CD14-positive monocyte (primary cell): ENCODE measurements at regions not wholly inside any gene's neighbourhood (a gene's known extent, or its start where the extent isn't known, plus 50 kb on each side); places are given as distances from the start of the nearest gene placed in this dataset.

Source experiments
- DNase-seq, 3 donors: peaks; one replicate each; pipeline ENCODE4 v3.0.0-alpha.2; 2011 to 2022
- H2AFZ ChIP-seq: 2 replicates; pipeline ENCODE4 v1.6.0; 2012; ENCODE audit warnings: mild to moderate bottlenecking, low read depth, low read length, inconsistent platforms; ENCODE audit not compliant: insufficient read depth, poor library complexity, severe bottlenecking
- H3K27ac ChIP-seq, 2 donors: 1 replicate in 1 of 2; 2 replicates in 1 of 2; pipeline ENCODE4 v1.5.1; 2012 to 2013; ENCODE audit warnings: low read length in 2 of 2, control low read depth in 1 of 2, inconsistent platforms in 1 of 2, low read depth in 1 of 2, mild to moderate bottlenecking in 1 of 2
- H3K27me3 ChIP-seq, 2 donors: one replicate each; pipeline versions ENCODE4 v1.6.0 to v1.6.1; 2011 to 2013; ENCODE audit warnings: low read length in 2 of 2; ENCODE audit not compliant: control insufficient read depth in 2 of 2, insufficient read depth in 2 of 2
- H3K36me3 ChIP-seq, 2 donors: replicated peaks in 1 of 2; 1 replicate in 1 of 2; 2 replicates in 1 of 2; pipeline versions ENCODE4 v1.5.1 to v1.6.1; 2012 to 2013; ENCODE audit warnings: low read length in 2 of 2, control low read depth in 1 of 2, inconsistent platforms in 1 of 2, mild to moderate bottlenecking in 1 of 2; ENCODE audit not compliant: insufficient read depth in 2 of 2, control insufficient read depth in 1 of 2
- H3K4me1 ChIP-seq, 2 donors: 1 replicate in 1 of 2; 2 replicates in 1 of 2; pipeline versions ENCODE4 v1.5.1 to v1.6.1; 2012 to 2013; ENCODE audit warnings: low read length in 2 of 2, control low read depth in 1 of 2, inconsistent platforms in 1 of 2, mild to moderate bottlenecking in 1 of 2, moderate library complexity in 1 of 2; ENCODE audit not compliant: insufficient read depth in 2 of 2, control insufficient read depth in 1 of 2
- H3K4me2 ChIP-seq: replicated peaks from 2 replicates; pipeline ENCODE3; 2012; ENCODE audit warnings: low read length, moderate library complexity, mild to moderate bottlenecking; ENCODE audit not compliant: poor library complexity, severe bottlenecking; ENCODE audit errors: extremely low read depth
- H3K4me3 ChIP-seq, 3 experiments: fragments of 200-600 bp in 1 of 3; sonication (generic) in 1 of 3; replicated peaks in 1 of 3; 1 replicate in 2 of 3; 2 replicates in 1 of 3; pipeline ENCODE4 v1.5.1; 2011 to 2013; ENCODE audit warnings: low read length in 3 of 3, mild to moderate bottlenecking in 3 of 3, control low read depth in 2 of 3, low read depth in 2 of 3, inconsistent platforms in 1 of 3, moderate library complexity in 1 of 3
- H3K79me2 ChIP-seq: 2 replicates; pipeline ENCODE4 v1.6.0; 2012; ENCODE audit warnings: mild to moderate bottlenecking, control low read depth, inconsistent platforms, low read length, moderate library complexity; ENCODE audit not compliant: insufficient read depth
- H3K9ac ChIP-seq: 2 replicates; pipeline ENCODE4 v1.6.0; 2017; ENCODE audit warnings: low read length, mild to moderate bottlenecking; ENCODE audit not compliant: insufficient read depth, poor library complexity, severe bottlenecking
- H3K9me3 ChIP-seq, 2 donors: replicated peaks in 1 of 2; 1 replicate in 1 of 2; 2 replicates in 1 of 2; pipeline versions ENCODE4 v1.5.1 to v1.6.1; 2012 to 2013; ENCODE audit warnings: low read length in 2 of 2, control low read depth in 1 of 2; ENCODE audit not compliant: control insufficient read depth in 1 of 2, insufficient read depth in 1 of 2
- H4K20me1 ChIP-seq: 2 replicates; pipeline ENCODE4 v1.6.0; 2012; ENCODE audit warnings: mild to moderate bottlenecking, low read length, control low read depth, moderate library complexity; ENCODE audit not compliant: insufficient read depth
- H3K27ac Mint-ChIP-seq, 7 donors: one replicate each; pipeline ENCODE4 v1.8.0; 2020; ENCODE audit warnings: mild to moderate bottlenecking in 7 of 7, mixed read lengths in 7 of 7, moderate library complexity in 6 of 7, inconsistent platforms in 2 of 7
- H3K27me3 Mint-ChIP-seq, 3 donors: one replicate each; pipeline ENCODE4 v1.8.0; 2021 to 2022; ENCODE audit warnings: low read depth in 3 of 3, mild to moderate bottlenecking in 3 of 3, mixed read lengths in 3 of 3, moderate library complexity in 3 of 3, inconsistent platforms in 1 of 3
- H3K36me3 Mint-ChIP-seq, 2 donors: one replicate each; pipeline ENCODE4 v1.8.0; 2020; ENCODE audit warnings: mixed read lengths in 2 of 2, inconsistent platforms in 1 of 2, mild to moderate bottlenecking in 1 of 2
- H3K4me1 Mint-ChIP-seq: one replicate; pipeline ENCODE4 v1.8.0; 2020; ENCODE audit warnings: mild to moderate bottlenecking, mixed read lengths
- H3K4me3 Mint-ChIP-seq, 2 donors: one replicate each; pipeline ENCODE4 v1.8.0; 2020; ENCODE audit warnings: mild to moderate bottlenecking in 2 of 2, mixed read lengths in 2 of 2, moderate library complexity in 1 of 2
- H3K9me3 Mint-ChIP-seq, 7 donors: one replicate each; pipeline ENCODE4 v1.8.0; 2020 to 2022; ENCODE audit warnings: mixed read lengths in 7 of 7, mild to moderate bottlenecking in 6 of 7, moderate library complexity in 6 of 7, inconsistent platforms in 2 of 7
- CTCF ChIP-seq: fragments of 200-600 bp; IDR thresholded peaks from one replicate; pipeline ENCODE4 v1.8.0; 2022; ENCODE audit warnings: antibody characterized with exemption, mild to moderate bottlenecking
- WGBS: methylation state at CpG from one replicate; pipeline ENCODE4 v1.1.5; 2013; ENCODE audit warnings: missing lambda C conversion rate; ENCODE audit not compliant: insufficient coverage; 5-methylcytosine and 5-hydroxymethylcytosine counted together
- intact Hi-C, 2 donors: fragments of 100-400 bp; cut with micrococcal nuclease; formaldehyde crosslinking; loops; one replicate each; pipeline versions ENCODE4 v1.15.0 to v1.15.1; 2023

GRCh38 chr16:6510261-6510660 is 822.4 kb upstream of the RBFOX1 start:
- H4K20me1 ChIP-seq: no peaks in the 10 kb centered on the region
- no peak overlapping the region for H3K27ac ChIP-seq
- H3K9me3 Mint-ChIP-seq: peaks cover 4 to 27% (median 11%) of the 10 kb centered on the region in 7 donors
- DNase-seq: no peak
- H3K4me3 Mint-ChIP-seq: no peak overlapping the region
- H3K9me3 ChIP-seq: peaks cover 0 to 2% of the 10 kb centered on the region in 2 donors
- no peaks in the 10 kb centered on the region for H3K4me1 Mint-ChIP-seq
- no peak for TF ChIP-seq CTCF
- peaks cover 0 to 6% (median 2%) of the 10 kb centered on the region in 3 donors for H3K27me3 Mint-ChIP-seq
- no peak overlapping the region for H3K27ac Mint-ChIP-seq
- H3K27me3 ChIP-seq: no peaks in the 10 kb centered on the region
- H3K36me3 ChIP-seq: no peaks in the 10 kb centered on the region
- H3K4me2 ChIP-seq: no peak overlapping the region
- intact Hi-C loops: no loop called here
- no peak overlapping the region for H2AFZ ChIP-seq
- H3K4me1 ChIP-seq: no peaks in the 10 kb centered on the region
- H3K36me3 Mint-ChIP-seq: no peaks in the 10 kb centered on the region
- H3K9ac ChIP-seq: no peak overlapping the region
- 85% methylated on average over 3 of the region's 7 CpGs for WGBS
- H3K79me2 ChIP-seq: no peaks in the 10 kb centered on the region
- H3K4me3 ChIP-seq: no peak overlapping the region

- 60% methylated on average over 1 of the region's 2 CpGs for WGBS
- no peak overlapping the region for H3K9ac ChIP-seq
- no peaks in the 10 kb centered on the region for H3K36me3 Mint-ChIP-seq
- no peaks in the 10 kb centered on the region for H3K79me2 ChIP-seq
- H3K4me3 ChIP-seq: no peak overlapping the region
- H3K9me3 ChIP-seq: peaks cover 0 to 3% of the 10 kb centered on the region in 2 donors
- no peak for DNase-seq
- peaks cover 0 to 2% (median 0%) of the 10 kb centered on the region in 3 donors for H3K27me3 Mint-ChIP-seq
- H3K4me1 Mint-ChIP-seq: no peaks in the 10 kb centered on the region
- no peak overlapping the region for H3K4me3 Mint-ChIP-seq
- intact Hi-C loops: no loop called here
- no peaks in the 10 kb centered on the region for H3K4me1 ChIP-seq
- no peak for TF ChIP-seq CTCF
- no peaks in the 10 kb centered on the region for H4K20me1 ChIP-seq
- no peaks in the 10 kb centered on the region for H3K27me3 ChIP-seq
- no peak overlapping the region for H3K4me2 ChIP-seq
- no peak overlapping the region for H3K27ac Mint-ChIP-seq
- peaks cover 0 to 11% (median 6%) of the 10 kb centered on the region in 7 donors for H3K9me3 Mint-ChIP-seq
- no peaks in the 10 kb centered on the region for H3K36me3 ChIP-seq
- H2AFZ ChIP-seq: no peak overlapping the region
- H3K27ac ChIP-seq: no peak overlapping the region
These were observed 833.2 kb upstream of the RBFOX1 start for GRCh38 chr16:6499413-6499812.
